GM13977 (cell line): ENCODE measurements at regions not wholly inside any gene's neighbourhood (a gene's known extent, or its start where the extent isn't known, plus 50 kb on each side); places are given as distances from the start of the nearest gene placed in this dataset.

Source experiments
- DNase-seq: peaks from one replicate; pipeline ENCODE4 v3.0.0; 2012; ENCODE audit warnings: low spot score
- in situ Hi-C: fragments of 300-500 bp; cut with MboI; formaldehyde crosslinking; loops from one replicate; pipeline ENCODE4 v1.12.0; 2022; ENCODE audit warnings: low sequenced_read_pairs, low pct_unique_long_range_greater_than_20kb, mixed read lengths, inconsistent platforms; ENCODE audit not compliant: unreplicated experiment
- TF ChIP-seq, protein P1 (sequence below): IDR thresholded peaks from 2 replicates; pipeline ENCODE4 v1.5.1; 2012; ENCODE audit warnings: mild to moderate bottlenecking, control low read depth; ENCODE audit not compliant: insufficient read depth; ENCODE audit errors: extremely low read depth, missing control alignments

DNA sequence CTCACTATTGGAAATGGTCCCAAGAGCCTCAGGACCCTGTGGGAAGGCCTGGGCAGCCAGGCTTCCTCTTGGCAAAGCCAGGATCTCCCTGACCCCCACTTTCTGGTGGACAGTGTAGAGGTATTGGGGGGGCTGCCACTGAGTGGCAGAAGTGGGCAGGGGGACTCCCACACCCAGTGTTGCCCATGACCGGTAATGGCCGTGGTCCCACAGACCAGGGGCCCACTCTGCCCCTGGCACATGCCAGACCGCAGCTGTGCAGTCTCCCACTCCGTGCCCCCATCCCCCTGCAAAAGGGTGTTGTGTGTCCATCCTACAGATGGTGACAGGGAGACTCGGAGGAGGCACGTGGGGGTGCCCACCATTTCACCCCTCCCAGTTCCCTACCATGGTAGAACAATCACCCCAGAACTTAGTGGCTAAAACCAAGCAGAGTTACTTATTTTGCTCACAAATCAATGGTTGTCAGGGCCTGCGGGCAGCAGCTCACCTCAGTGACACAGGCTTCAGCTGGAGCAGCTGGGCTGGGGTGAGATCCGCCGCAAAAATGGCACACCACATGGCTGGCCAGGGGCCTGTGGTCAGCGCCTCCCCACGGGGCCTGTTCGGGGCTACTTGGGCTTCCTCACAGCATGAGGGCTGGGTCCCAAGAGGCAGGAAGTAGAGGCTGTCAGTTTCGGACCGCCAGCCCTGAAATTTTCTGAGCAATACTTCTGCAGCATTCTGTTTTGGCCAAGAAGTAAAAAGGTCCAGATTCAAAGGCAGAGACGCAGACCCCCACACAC is 59.0 kb upstream of the ZNF469 start:
- no peak for DNase-seq
- in situ Hi-C loops: no loop called here
- TF ChIP-seq, protein P1, sequence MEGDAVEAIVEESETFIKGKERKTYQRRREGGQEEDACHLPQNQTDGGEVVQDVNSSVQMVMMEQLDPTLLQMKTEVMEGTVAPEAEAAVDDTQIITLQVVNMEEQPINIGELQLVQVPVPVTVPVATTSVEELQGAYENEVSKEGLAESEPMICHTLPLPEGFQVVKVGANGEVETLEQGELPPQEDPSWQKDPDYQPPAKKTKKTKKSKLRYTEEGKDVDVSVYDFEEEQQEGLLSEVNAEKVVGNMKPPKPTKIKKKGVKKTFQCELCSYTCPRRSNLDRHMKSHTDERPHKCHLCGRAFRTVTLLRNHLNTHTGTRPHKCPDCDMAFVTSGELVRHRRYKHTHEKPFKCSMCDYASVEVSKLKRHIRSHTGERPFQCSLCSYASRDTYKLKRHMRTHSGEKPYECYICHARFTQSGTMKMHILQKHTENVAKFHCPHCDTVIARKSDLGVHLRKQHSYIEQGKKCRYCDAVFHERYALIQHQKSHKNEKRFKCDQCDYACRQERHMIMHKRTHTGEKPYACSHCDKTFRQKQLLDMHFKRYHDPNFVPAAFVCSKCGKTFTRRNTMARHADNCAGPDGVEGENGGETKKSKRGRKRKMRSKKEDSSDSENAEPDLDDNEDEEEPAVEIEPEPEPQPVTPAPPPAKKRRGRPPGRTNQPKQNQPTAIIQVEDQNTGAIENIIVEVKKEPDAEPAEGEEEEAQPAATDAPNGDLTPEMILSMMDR: no peak

DNA sequence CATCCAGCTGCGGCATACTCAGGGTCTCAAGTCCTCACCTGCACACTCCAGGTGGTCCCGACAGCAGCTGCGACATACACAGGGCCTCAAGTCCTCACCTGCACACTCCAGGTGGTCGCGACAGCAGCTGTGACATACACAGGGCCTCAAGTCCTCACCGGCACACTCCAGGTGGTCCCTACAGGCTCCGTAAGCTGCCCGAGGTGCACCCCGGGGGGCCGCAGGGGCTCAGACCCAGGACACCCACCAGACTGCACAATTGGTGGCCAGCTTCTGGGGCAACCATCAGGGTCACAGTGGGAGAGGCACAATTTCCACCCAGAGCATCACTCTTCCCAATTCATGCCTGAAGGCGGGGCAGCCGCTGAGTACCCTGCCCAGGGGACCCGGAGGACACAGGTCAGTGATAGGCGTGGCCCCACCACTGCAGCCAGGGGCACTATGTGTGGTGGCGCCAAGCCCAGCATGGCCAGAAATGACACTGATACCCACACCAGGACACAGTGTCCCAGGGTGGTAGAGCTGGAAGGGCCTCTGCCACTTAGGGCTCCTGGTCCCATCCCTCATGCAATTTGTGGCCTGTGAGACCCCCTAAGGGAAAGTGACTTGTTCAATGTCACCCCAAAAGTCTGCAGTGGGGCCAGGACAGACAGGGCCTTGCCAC is 57.5 kb upstream of the ZNF469 start:
- in situ Hi-C loops: no loop called here
- no peak for DNase-seq
- TF ChIP-seq, protein P1: no peak

DNA sequence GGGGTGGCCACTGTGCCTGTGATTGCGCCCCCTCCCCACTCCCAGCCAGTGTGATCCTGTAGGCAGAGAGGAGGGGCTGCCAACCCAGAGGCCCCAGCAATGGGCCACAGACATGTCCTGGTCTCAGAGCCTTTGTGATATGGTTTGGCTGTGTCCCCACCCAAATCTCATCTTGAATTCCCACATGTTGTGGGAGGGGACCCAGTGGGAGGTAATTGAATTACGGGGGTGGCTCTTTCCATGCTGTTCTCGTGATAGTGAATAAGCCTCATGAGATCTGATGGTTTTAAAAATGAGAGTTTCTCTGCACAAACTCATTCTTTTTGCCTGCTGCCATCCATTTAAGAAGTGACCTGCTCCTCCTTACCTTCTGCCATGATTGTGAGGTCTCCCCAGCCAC is 56.8 kb upstream of the ZNF469 start:
- TF ChIP-seq, protein P1: no peak

DNA sequence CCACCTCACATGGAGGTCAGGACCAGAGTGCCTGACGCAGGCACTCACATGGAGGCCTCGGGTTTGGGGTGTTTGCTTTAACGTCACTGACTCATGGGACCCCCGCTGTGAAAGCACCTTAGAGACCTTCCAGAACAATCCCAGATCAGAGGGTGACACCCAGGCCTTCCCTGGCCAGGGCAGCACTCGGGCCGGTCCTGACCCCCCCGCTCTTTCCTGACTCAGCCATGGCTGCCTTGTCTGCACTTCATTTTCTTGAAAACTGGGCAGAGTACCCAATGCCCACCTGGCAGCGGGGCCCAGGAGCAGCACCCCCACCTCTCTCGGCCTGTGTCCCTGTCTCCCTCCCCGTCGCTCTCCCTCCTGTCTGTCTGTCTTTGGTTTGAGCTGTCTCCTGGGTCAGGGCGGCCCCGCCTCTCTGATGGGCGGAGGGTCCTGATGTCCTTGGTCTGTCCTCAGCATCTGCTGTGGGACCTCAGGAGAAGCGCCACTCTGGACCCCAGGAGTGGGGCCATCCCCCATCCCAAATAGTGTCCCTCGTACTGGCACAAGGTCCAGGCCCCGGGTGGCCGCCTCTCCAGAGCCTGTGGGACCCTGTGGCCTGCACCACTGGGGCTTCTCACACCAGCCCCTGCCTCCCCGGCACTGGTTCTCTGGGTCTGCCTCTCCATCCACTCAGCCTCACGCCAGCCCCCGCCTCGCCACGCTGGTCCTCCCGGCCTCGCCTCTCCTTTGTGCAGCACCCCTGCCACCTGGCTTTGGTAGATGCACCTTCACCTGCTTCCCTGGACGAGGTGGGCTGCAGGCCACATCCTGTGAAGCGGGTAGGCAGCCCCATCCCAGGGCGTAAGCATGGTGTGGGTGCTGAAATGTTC is 55.9 kb upstream of the ZNF469 start:
- TF ChIP-seq, protein P1: no peak
- DNase-seq: no peak
- in situ Hi-C loops: no loop called here

More for the DNA sequence above, 56.8 kb upstream of the ZNF469 start:
- DNase-seq: no peak
- in situ Hi-C loops: no loop called here

DNA sequence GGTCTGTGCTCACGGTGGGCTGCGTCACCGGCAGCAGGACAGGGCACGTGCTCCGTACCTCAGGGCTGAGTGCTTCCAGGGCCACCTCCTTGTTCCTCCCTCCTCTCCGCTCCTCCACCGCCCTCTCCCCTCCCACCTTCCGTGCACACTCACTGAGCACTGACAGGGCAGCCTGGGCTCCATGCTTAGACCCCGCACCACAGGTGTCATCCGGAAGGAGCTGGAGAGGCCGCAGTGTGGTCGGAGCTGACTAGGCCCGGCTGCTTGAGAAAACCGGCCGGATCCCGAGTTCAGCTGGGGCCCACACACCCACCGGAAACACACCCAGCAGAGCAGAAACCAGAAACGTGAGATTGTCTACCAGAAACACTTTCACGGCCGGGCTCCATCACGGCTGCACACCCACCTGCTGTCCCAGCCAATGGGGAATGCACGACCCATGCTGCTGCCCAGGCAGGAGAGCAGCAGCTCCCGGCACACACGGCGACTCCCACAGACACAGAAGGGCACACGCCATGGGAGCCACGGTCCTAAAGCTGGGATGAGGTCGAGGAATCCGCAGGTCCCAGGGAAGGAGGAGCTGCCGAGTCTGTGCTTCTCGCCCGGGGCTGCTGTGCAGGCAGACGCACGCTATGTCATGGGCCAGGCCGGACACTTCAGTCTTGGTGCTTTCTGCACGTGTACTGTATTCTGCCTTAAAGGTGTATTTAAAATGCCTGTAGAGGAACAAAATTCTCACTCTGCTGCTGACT is 55.0 kb upstream of the ZNF469 start:
- DNase-seq: no peak
- TF ChIP-seq, protein P1: no peak
- in situ Hi-C loops: no loop called here
